MM.1S (cell line): ENCODE measurements at regions not wholly inside any gene's neighbourhood (a gene's known extent, or its start where the extent isn't known, plus 50 kb on each side); places are given as distances from the start of the nearest gene placed in this dataset.

Experiments
- CTCF ChIP-seq: fragments of 300-600 bp; sonication (generic); IDR thresholded peaks from 2 replicates; pipeline ENCODE4 v1.5.1; 2016; ENCODE audit warnings: antibody characterized with exemption, low read length, mixed read lengths
- EZH2phosphoT487 ChIP-seq: fragments of 300-600 bp; sonication (generic); IDR thresholded peaks from 2 replicates; pipeline ENCODE4 v1.6.1; 2018; ENCODE audit warnings: antibody characterized with exemption, low read length

- TF ChIP-seq CTCF (no peak), EZH2phosphoT487 (no peak)
Measured at GRCh38 chr5:152631221-152631620, 226.1 kb upstream of the NMUR2 start.
